CD4-positive, alpha-beta T cell treated with Interferon alpha-2 for 1 hour (primary cell): ENCODE measurements at regions not wholly inside any gene's neighbourhood (a gene's known extent, or its start where the extent isn't known, plus 50 kb on each side); places are given as distances from the start of the nearest gene placed in this dataset.
"Not testable (repeated sequence)": the region's sequence is repeated elsewhere in the genome, so short reads cannot be mapped to it uniquely, and the experiment has no call there.

Experiments used
- DNase-seq, 2 donors: peaks; one replicate each; pipeline ENCODE4 v3.0.0-alpha.2; 2020 to 2022

DNA sequence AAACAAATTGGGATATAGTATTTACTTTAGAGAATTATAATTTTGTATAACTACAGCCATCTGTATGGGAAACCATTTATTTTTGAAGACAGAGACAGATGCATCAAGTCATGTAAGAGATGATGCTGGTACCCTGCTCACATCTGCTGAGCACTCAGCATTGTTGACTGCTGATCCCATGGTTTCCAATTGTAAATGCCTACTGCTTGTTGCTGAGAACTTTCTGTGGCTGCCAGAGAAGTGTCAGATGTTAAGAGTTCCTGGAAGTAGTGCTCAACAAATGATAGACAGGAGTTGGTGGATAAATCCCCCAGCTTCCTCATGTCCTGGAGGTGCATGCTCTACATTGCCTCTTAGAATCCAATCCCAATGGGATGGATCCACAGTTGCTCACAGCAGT, 167.1 kb downstream of the OXSM start:
- DNase-seq = no peak

DNA sequence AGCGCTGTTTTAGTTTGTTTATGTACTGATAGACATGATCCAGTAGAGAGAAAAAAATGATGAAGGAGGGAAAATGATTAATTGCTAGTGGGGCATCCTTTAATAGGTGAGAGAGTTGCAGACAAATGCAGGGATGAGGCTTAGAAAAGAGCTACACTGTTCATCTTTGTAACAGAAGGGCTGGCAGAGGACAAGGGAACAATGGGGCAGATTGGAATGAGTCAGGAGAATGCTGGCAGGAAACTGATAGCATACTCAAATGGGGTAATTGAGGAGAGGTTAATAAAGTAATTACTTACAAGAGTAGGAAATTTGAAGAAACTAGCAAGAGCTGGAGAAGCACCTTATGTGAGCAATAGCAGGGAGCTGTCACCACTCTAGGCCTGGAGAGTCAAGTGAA, 170.9 kb downstream of the OXSM start:
- no peak for DNase-seq

DNA sequence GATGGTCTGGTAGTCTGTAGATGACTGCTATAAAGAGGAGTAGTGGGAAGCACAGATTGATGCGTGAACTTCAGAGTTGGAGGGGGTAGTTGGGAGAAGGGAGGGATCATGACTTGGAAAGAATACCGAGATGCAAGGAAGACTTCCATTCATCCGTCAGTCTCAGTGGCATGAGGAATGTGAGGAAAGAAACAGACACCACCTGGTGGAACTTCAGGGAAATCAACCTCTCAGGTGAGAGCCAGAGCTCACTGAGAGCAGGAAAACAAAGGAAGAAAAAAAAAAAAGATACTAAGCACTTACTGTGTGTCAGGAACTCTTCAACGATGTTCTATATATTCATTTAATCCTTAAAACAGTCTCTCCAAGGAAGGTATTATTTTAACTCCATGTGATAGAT, 172.4 kb downstream of the OXSM start:
- DNase-seq = no peak

DNA sequence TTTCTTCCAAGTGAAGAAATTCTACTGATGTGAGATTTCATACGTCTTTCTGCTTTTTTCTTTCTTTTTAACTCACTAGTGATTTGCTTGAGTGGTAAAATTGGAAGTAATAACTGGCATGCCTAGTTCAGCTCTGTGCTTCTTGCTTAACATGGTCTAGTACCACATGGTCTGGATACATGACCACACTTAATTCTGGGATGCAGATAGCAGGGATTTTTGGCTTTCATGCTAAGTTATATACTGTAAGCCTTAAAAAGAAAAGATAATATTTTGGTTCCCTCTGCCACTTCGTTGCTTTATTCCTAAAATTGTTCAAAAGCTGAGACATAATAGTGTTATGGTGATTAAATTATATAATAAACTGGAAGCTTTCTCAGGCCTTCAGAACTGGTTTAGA, 174.3 kb downstream of the OXSM start:
- DNase-seq = no peak

DNA sequence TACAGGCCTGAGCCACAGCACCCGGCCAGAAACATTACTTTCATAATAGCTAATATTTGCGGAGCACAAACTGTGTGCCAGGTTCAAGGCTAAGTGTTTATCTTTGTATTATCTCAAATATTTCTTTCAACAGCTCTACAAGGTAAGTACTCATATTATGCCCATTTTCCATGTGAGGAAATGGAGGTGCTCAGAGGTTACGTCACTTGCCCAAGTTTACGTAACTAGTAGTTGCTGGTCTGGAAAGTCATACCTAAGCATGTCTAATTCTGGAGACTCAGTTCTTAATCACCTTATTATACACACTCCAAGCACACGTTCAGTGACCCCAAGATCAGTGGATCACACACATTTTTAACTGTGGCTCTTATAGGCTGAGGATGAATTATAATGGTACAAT, 177.5 kb downstream of the OXSM start:
- DNase-seq = no peak

DNA sequence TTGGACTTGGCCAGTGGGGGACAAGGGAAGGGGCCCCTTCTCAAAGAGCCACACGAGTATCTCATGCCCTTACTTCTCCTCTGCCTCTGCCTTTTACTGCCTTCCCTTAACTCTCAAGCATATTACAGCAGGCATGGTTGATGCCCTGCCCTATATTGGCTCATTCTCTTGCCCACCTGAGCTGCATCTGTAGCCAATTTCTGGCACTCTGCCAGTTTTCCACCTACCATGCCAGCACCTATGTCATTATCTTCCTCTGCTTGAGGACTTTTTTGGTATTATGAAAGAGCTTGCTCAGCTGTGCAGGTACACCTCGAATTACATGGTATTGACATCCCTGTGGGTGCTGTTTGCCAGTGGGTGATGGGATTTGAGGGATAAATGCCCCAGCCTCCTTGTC, 181.8 kb downstream of the OXSM start:
- DNase-seq = no peak

DNA sequence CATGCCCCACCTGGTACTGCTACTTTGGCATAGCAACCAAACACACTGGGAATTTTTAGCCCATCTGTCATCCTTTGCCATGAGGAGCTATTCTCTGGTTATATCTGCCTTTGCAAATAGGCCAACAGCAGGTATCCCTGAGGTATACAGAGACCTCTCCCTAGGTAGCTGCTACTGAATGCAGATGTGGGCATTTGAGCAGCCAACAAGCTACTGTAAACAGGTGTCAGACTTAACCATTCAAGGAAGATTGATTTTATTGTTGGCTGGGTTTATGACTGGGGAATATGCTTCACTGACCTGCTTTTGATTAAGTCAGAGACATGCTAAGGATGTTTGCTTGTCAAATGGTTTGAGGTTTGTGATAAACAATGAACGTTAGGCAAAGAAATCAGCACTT, 183.2 kb downstream of the OXSM start:
- DNase-seq = no peak

DNA sequence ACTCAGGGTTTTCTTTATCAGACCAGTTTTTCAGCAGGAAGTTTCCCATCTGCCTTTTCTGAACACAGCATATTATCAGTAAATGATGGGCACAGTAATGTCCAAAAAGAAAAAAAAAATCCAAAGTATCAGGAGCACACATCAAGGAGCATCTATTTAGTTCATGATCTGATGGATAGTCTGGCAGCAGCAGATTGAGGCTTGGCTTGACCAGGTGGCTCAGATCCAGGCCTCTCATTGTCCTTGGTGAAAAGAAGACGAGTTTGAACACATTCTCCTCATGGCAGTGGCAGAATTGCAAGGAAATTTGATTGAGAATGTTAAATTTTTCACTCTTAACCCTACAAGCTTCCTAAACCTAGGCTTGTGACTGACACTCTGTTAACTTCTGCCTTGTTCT, 192.9 kb downstream of the OXSM start:
- no peak for DNase-seq

DNA sequence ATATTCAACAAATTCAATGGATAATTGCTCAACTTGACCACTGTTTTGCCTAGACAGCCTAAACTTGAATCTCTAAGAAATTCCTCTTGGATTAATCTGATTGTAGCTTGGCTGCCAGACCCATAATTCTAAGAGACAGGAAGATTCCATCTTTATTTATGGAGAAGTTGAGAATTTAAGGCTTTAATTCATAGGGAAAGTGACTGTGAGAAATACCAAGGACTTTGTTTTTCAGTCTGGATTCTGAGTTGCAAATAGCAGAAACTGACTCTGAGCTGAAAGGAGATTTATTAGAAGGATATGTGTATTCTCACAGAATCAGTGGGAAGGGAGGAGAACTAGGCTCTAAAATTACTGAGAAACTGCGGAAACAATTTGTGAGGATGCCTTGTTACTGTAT, 195.7 kb downstream of the OXSM start:
- DNase-seq = no peak

DNA sequence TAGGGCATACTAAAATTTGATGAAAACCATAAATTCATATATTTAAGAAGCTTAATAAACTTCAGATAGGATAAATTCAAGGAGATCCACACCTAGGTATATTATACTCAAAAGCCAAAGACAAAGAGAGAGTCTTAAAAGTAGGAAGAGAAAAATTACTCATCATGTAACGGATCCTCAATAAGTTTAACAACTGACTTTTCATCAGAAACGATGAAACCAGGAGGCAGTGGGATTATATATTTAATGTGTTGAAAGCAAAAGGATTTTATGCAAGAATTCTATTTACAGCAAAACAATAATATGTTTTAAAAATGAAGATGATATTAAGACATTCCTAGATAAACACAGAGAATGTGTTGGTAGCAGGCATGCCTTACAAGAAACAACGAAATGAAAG, 202.7 kb downstream of the OXSM start:
- DNase-seq = no peak

DNA sequence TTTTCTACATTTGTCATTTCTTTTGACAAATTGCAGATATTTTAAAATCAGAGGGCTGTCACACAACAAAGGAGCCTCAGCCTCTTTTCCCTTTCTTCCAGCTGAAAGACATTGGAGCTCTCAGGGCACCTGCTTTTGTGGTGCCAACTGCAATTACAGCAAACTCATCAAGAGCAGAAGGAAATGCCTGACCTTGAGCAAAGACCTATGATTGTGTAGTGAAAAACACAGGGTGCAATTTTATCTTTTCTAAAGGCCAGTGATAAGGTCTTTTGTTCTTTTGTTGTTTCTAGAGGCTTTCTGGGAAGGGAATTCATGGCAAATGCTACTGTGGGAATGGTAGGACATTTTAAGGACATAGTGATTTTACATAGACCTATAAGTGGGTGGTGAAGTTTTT, 214.3 kb downstream of the OXSM start:
- DNase-seq = no peak

DNA sequence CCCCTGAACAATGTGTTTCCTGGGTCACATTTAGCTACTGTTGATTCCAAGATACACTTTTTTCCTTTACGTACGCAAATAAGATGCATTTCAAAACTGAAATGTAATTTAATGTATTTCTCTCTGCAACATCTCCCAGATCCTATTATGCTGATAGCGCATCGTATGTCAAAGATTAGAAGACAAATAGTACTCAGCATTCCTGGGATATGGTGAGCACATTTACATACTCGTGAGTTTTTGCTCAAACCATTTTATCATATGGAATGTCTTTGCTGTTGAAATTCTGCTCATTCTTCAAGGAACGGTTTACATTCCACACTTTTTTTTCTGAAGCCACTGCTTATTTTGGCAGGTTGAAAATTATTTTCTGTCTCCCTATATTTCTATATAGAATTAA, 221.4 kb downstream of the OXSM start:
- DNase-seq = no peak

DNA sequence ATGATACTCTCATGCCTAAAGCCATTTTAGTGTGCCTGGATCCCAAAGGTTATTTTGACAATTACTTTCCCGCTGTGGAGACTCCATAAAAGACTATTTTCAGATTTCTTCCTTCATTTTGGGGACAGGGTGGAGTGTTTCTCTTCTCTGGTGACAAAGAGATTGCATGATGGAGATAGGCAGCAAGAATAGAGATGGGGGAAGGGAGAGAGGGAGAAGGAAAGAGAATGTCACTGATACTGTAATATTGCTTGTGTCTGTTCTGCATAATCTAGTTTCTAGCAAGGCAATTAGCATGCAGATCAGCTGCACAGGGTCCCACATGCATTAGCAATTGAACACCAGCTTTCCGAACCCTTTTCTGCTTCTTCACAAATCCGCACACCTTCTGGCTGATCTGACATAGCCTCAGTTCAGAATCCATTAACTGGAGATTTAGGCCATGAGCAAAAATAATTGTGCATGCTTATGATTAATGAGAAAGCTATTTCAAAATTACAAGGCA, 222.4 kb downstream of the OXSM start:
- DNase-seq = no peak

DNA sequence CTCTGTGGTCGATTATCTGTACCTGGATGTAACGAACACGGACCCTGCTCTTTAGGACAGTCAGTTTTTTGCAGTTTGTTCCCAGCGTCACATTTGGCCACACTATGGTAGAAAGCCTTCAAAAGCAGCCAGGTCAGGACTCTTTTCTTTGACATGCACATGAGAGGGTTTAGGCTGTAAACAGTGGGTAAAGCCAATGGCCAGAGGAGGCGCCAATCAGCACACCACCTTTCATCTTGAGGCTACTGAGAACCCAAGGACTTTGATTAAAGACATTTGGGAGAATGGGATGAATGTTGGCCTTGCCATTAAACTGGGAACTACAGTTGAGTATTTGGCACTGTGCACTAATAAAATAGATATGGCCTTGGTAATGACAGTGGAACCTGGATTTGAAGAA, 225.9 kb downstream of the OXSM start:
- DNase-seq = no peak

DNA sequence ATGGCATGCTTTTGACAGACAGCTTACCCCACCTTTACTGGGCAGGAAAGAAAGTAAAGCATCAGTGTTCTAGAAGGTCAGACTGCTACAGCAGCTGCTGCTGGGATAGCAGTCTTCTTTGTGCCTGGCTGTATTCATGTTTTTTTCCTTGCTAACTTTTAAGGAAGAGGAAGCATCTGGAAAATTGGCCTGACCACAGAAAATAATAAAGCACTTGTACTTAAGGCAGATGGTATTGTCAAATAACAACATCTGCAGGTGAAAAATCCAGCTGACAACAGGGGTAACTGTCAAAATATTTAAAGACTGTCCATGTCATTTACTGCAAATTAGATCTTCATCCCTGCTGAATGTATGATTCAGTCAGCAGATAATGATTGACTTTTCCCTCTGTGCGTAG, 229.0 kb downstream of the OXSM start:
- DNase-seq = no peak

DNA sequence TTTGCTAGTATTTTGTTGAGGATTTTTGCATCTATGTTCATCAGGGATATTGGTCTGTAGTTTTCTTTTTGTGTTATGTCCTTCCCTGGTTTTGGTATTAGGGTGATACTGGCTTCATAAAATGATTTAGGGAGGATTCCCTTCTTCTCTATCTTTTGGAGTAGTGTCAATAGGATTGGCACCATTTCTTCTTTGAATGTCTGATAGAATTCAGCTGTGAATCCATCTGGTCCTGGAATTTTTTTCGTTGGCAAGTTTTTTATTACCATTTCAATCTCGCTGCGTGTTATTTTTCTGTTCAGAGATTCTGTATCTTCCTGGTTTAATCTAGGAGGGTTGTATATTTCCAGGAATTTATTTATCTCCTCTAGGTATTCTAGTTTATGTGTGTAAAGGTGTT, 234.3 kb downstream of the OXSM start:
- not testable (repeated sequence) for DNase-seq

DNA sequence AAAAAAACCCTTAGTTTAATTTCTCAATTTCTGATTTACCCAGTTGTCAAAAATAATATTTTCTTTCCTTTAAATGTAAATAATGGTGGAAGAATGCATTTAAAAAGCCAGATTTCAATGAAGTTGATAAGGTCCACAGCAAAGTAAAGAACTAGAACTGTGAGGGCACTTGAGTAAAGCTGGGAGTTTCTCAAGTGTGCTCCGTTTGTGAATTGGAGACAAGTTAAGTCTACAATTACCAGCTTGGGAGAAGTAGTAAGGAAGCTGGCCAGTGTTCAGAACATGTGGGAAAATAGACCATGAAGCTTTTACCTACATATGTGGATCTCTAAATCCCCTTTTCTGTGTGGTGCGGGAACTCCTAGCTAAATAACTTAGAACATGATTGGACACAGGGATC, 239.4 kb downstream of the OXSM start:
- no peak for DNase-seq

DNA sequence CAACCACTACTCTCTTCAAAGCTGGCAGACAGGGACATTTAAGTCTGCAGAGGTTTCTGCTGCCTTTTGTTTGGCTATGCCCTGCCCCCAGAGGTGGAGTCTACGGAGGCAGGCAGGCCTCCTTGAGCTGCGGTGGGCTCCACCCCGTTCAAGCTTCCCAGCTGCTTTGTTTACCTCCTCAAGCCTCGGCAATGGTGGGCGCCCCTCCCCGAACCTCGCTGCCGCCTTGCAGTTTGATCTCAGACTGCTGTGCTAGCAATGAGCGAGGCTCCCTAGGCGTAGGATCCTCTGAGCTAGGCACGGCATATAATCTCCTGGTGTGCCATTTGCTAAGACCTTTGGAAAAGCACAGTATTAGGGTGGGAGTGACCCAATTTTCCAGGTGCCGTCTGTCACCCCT, 252.2 kb downstream of the OXSM start:
- DNase-seq = not testable (repeated sequence)

DNA sequence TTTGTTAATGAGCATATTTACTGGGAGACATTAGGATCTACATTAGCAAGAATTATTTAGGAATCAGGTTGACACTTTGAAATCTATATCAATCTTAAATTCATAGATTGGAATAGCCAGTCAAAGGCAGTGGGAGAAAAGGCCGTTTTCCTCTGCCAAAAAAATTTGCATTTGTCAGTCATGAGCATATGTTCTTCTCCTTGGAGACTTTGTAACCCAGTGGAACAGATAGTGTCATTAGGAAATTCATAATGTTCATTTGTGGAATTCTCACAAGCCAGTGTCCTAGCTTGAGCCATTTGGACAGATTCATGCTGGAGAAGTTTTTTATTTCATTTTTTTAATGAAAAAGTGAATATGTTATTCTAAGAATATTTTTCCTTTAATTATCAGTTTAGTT, 260.1 kb downstream of the OXSM start:
- DNase-seq = no peak

DNA sequence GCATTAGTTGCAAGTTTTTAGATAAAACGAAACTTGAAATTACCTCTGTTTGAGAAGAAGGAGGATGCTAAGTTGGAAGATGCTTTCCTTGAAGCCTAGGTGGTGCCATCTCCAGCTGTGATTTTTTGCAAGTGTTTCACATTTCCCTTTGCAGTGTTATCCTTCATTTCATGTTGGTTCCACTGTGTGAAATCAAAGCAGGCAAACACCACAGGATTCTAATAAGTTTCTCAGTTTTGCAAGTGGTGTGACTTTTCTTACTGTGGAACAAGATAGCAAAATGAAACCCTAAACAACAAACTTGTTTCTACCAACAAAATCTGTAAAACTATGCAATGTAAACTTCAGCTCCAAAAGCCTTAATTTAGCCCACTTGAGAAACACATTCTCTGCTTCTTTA, 260.9 kb downstream of the OXSM start:
- DNase-seq = no peak

DNA sequence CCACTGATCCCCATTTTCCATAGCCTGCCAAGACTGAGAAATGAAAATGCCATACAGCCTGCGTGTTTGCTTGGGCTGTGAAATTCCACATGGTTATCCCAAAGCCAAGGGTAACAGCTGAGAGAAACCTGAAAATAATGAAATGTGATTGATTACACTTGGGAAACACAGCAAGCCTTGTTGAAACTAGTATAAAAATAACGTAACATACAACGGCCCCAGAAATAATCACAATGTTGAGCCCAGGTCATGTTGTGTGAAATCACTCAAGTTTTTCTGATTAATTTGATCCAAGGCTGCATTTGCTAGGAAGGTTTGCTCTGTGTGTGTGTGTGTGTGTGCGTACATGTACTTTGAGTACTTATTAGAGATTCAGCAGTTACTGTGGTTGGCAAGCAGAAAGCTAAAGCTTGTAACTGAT, 269.0 kb downstream of the OXSM start:
- no peak for DNase-seq

DNA sequence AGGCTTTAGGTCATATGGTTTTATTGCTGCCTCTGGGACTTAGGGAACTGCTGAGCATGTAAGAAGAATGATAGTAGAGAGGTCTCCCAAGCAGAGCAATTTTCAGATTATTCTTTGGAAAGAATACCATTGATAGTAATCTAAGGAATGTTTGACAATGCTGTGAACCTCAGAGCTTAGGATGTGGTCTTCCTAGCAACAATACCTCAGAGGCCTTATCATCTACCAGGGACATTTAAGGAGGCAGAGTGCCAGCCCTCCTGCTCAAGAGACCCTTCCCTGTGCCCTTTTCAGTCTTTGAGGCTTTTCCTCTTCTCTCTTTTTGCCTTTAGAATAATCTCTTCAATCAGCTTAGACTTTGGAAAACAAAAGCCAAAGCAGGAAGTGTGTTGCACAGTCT, 272.1 kb downstream of the OXSM start:
- DNase-seq = no peak

DNA sequence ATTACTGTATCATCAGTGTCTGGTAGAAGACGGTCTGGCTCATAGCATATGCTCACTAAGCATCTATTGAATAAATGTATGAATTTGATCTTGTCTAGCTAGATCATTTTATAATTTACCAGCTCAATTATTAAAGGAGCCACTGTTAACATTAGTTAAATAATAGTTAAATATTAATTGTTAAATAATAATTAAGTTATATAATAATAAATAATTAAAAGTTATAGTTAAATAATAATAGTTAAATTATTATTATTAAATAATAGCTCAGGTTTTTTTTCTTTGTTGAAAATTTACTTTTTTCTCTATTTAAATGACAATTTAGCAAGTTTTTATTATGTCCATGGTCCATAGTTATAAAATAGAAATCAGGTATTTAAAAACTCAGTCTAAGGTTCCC, 274.4 kb downstream of the OXSM start:
- no peak for DNase-seq

DNA sequence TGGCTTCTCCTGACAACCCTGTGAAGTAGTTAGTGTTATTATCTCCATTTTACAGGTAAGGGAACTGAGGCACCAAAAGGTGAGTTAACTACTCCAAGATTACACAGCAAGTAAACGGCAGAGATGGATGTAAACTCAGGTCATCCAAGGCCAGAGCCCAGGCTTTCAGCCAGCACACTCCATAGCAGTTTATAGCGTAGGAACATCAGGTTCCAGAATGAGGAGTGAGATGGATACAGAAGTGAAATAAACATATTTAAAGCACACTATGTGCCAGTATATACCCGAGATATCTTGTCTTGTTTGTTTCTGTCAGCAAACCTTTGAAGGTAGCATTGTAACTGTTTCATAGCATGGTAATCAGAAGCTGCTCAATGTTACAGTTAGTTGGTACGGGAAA, 279.0 kb downstream of the OXSM start:
- no peak for DNase-seq

DNA sequence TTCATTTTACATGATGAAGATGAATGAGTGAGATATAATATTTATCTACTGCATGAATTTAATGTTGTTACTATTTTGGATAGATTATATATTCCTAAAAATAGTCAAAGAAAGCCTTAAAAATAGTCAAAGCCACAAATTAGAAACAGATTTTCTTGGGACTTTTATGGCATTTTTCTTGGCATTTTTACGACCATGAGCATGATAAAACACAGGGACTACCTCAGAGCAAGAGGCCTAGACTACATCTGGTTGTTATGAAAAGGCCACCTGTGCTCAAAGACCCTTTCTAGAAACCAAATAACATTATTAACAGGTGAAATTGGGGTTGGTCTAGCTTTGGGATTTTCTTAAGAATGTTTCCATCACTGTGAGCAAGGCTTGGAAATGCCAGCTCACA, 281.0 kb downstream of the OXSM start:
- DNase-seq = no peak

DNA sequence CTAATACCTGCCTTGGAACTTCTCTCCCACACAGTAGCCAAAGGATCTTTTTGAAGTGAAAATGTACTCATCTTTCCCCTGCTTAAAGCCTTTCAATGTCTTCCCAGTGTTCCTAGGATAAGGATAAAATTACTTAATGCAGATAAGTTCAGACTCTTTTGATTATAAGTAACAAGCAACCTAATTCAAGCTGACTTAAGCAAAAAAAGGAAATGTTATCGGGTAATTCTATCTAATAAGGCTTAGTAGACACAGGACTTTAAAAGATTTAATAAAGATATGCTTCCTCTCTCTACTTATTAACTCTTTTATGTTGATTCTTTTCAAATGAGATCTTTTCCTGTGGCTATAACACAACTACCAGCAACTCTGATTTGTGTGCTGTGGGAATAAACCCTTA, 284.2 kb downstream of the OXSM start:
- no peak for DNase-seq
